ENCODE measurements at regions not wholly inside any gene's neighbourhood (a gene's known extent, or its start where the extent isn't known, plus 50 kb on each side); places are given as distances from the start of the nearest gene placed in this dataset.

GRCh38 chr10:22475651-22476600, 130.6 kb downstream of the SPAG6 start:
- H3K4me2 ChIP-seq (ENCODE audit: insufficient read depth in 1 of 2, low read depth in 2 of 2, low read length in 2 of 2) = peak overlapping the region; percentile 66 to 93
- peaks cover 13% of the 10 kb centered on the region; the same call in 1 of the 2 replicates for H3K23me2 ChIP-seq (ENCODE audit: low read depth, low read length)
- H3K14ac ChIP-seq (ENCODE audit: insufficient read length) = no peak overlapping the region
- FAIRE-seq (no peak), DNase-seq (ENCODE audit: low read depth in 1 of 2, low spot score in 2 of 2) (peak in 1 of 2 experiments; percentile 78)
- no peak overlapping the region for H3K4ac ChIP-seq (replicated peaks; ENCODE audit: insufficient read length, low read depth, low read length)
- H2AFZ ChIP-seq (ENCODE audit: low read length) = no peak overlapping the region
- H3K9ac ChIP-seq (replicated peaks in 1 of 4; ENCODE audit: extremely low read depth in 1 of 4, low read depth in 3 of 4, low read length in 3 of 4) = no peak overlapping the region
- no peaks in the 10 kb centered on the region for H3K79me1 ChIP-seq (ENCODE audit: low read depth, low read length)
- no peaks in the 10 kb centered on the region for H3K9me3 ChIP-seq (ENCODE audit: insufficient read depth in 2 of 2, low read depth in 1 of 2, low read length in 1 of 2)
- H3K4me3 ChIP-seq (ENCODE audit: extremely low read depth in 1 of 4, insufficient read depth in 2 of 4, low read depth in 3 of 4, low read length in 4 of 4) = peak overlapping the region; percentile 34 to 59 (median 42)
- no peak overlapping the region for H2BK12ac ChIP-seq (ENCODE audit: low read depth, low read length)
- H2AK5ac ChIP-seq (ENCODE audit: low read depth, low read length) = no peak overlapping the region
- H3K18ac ChIP-seq (ENCODE audit: extremely low read depth, low read length) = no peak overlapping the region
- H4K5ac ChIP-seq (ENCODE audit: insufficient read length, low read depth, low read length) = no peak overlapping the region
- POLR2A ChIA-PET (ENCODE audit: partially characterized antibody) = interaction anchor here (0.6 to 1.2 kb wide), 3 partner anchors 40 to 638 kb away, joined by 3 to 4 read pairs (median 4); no protein-coding TSS in a partner anchor
- H3K23ac ChIP-seq (ENCODE audit: insufficient read length) = no peak overlapping the region
- H3K4me1 ChIP-seq (replicated peaks in 1 of 4; ENCODE audit: control insufficient read depth in 3 of 4, insufficient read depth in 4 of 4, low read length in 3 of 4) = peaks cover 0 to 6% (median 4%) of the 10 kb centered on the region in 4 experiments; a peak in 5 of 7 replicates
- WGBS, 2 experiments (ENCODE audit: extremely low coverage in 1 of 2, insufficient coverage in 1 of 2, insufficient read length in 1 of 2, insufficient replicate concordance in 2 of 2, low coverage in 1 of 2, low lambda C conversion rate in 2 of 2, missing lambda C conversion rate in 1 of 2) = 5% methylated on average over 35 of the region's 96 CpGs; no CpG with 5 or more reads in 1 of the 2 experiments
- H4K20me1 ChIP-seq (replicated peaks in 1 of 2; ENCODE audit: control insufficient read depth in 1 of 2, insufficient read depth in 2 of 2, low read length in 2 of 2) = no peaks in the 10 kb centered on the region
- no peak overlapping the region for H2BK120ac ChIP-seq (replicated peaks; ENCODE audit: low read depth, low read length)
- no peaks in the 10 kb centered on the region for H3K79me2 ChIP-seq (ENCODE audit: control insufficient read depth in 1 of 2, insufficient read depth in 2 of 2, low read length in 2 of 2)
- peaks cover 62 to 84% (median 74%) of the 10 kb centered on the region in 4 experiments for H3K27me3 ChIP-seq (replicated peaks in 1 of 4; ENCODE audit: control insufficient read depth in 3 of 4, extremely low read depth in 1 of 4, insufficient read depth in 3 of 4, low read length in 3 of 4)
- no peak overlapping the region for H4K91ac ChIP-seq (replicated peaks; ENCODE audit: insufficient read length, low read length)
- H3K36me3 ChIP-seq (ENCODE audit: control insufficient read depth in 2 of 4, insufficient read depth in 4 of 4, low read length in 3 of 4) = no peaks in the 10 kb centered on the region; a peak in 1 of 8 replicates
- H3K27ac ChIP-seq (ENCODE audit: low read depth, low read length) = no peak overlapping the region
- H2BK20ac ChIP-seq (ENCODE audit: low read length) = no peak overlapping the region
- H3K56ac ChIP-seq (replicated peaks; ENCODE audit: insufficient read length, low read depth, low read length) = no peak overlapping the region
- H2BK5ac ChIP-seq (ENCODE audit: low read depth, low read length) = no peak overlapping the region
- no peak overlapping the region for H2BK15ac ChIP-seq (ENCODE audit: low read length)
- CTCF ChIA-PET (ENCODE audit: partially characterized antibody) = interaction anchor here (1.2 to 2.1 kb wide), 2 partner anchors 11 to 23 kb away, joined by 3 to 6 read pairs; no protein-coding TSS in a partner anchor
- no peak overlapping the region for H4K8ac ChIP-seq (ENCODE audit: extremely low read depth, insufficient read depth, low read length)
- TF ChIP-seq JUND (IDR thresholded peaks at IDR 0.05; ENCODE audit: low read length) = no peak
- TF ChIP-seq PHF8 (conservative IDR thresholded peaks at IDR 0.05; ENCODE audit: low read depth, low read length) = no peak; the same call in 1 of the 2 replicates
- peak; percentile 85 for TF ChIP-seq E2F6 (IDR thresholded peaks at IDR 0.05)
- 0 out of 2 replicates have a peak, but pooled peaks have one; percentile 48 for TF ChIP-seq RBBP5 (IDR thresholded peaks at IDR 0.05; ENCODE audit: borderline replicate concordance, low read depth, low read length)
- TF ChIP-seq FOSL1 (IDR thresholded peaks at IDR 0.05; ENCODE audit: insufficient read depth, low read depth, low read length) = 0 out of 2 replicates have a peak, but pooled peaks have one; percentile 27
- TF ChIP-seq SIRT6 (IDR thresholded peaks at IDR 0.05; ENCODE audit: low read length) = no peak
- peak; percentile 68 for TF ChIP-seq BACH1 (IDR thresholded peaks at IDR 0.05; ENCODE audit: low read length)
- TF ChIP-seq SUZ12 (IDR thresholded peaks at IDR 0.05; ENCODE audit: low read length) = peak; percentile 94
- no peak for TF ChIP-seq KDM1A (IDR thresholded peaks at IDR 0.05; ENCODE audit: borderline replicate concordance, low read length)
- TF ChIP-seq ATF3 (IDR thresholded peaks at IDR 0.05; ENCODE audit: insufficient read depth, low read depth, low read length) = no peak
